ENCODE measurements at regions not wholly inside any gene's neighbourhood (a gene's known extent, or its start where the extent isn't known, plus 50 kb on each side); places are given as distances from the start of the nearest gene placed in this dataset.
"Not testable (repeated sequence)": the region's sequence is repeated elsewhere in the genome, so short reads cannot be mapped to it uniquely, and the experiment has no call there.

DNA sequence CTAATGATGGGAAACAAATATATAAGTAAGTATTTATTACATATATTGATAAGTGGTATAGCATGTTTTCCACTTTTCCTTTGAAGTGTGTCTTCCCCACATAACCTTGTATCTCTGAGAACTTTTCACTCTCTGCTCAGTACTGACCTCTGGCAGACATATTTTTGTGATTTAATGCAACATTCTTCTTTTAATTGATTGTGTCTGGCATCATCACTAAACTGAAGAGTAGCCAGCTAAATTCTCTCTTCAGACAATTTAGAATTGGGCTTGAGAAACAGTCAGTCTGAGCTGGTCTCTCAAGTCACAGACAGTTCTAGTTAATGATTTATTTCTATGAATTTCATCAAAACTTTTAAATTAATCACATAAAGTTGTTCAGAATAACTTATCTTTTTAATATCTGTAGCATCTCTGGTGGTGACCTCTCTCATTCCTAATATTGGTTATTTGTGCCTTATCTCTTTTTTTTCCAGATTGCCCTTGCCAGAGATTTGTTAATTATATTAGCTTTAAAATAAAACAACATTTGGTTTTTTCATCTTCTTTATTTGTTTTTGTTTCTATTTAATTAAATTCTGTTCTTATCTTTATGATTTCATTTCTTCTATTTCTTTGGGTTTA, 230.0 kb upstream of the VLDLR start:
- H3K4me3 ChIP-seq (ENCODE audit: low read depth, low read length); H3K79me2 ChIP-seq (ENCODE audit: control insufficient read depth, insufficient read depth, low read length, unreplicated experiment); H2AFZ ChIP-seq (ENCODE audit: low read length, unreplicated experiment); H3K27me3 ChIP-seq (ENCODE audit: insufficient read depth, low read length); H3K4me1 ChIP-seq (ENCODE audit: control insufficient read depth, insufficient read depth, low read length, unreplicated experiment); H3K36me3 ChIP-seq (ENCODE audit: insufficient read depth, low read length); H3K27ac ChIP-seq (ENCODE audit: low read depth, low read length): not testable (repeated sequence)

DNA sequence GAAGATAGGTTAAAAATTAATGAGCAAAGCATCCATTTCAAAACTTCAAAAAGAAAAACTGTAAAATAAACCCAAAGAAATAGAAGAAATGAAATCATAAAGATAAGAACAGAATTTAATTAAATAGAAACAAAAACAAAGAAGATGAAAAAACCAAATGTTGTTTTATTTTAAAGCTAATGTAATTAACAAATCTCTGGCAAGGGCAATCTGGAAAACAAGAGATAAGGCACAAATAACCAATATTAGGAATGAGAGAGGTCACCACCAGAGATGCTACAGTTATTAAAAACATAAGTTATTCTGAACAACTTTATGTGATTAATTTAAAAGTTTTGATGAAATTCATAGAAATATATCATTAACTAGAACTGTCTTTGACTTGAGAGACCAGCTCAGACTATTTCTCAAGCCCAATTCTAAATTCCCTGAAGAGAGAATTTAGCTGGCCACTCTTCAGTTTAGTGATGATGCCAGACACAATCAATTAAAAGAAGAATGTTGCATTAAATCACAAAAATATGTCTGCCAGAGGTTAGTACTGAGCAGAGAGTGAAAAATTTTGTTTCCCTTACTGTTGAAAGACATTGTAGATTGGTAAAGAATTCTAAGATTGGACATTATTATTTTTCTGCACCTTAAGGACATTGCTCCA, 227.4 kb upstream of the VLDLR start:
- H3K27me3 ChIP-seq (ENCODE audit: insufficient read depth, low read length); H3K79me2 ChIP-seq (ENCODE audit: control insufficient read depth, insufficient read depth, low read length, unreplicated experiment); H3K4me3 ChIP-seq (ENCODE audit: low read depth, low read length); H3K27ac ChIP-seq (ENCODE audit: low read depth, low read length); H3K4me1 ChIP-seq (ENCODE audit: control insufficient read depth, insufficient read depth, low read length, unreplicated experiment); H3K36me3 ChIP-seq (ENCODE audit: insufficient read depth, low read length); H2AFZ ChIP-seq (ENCODE audit: low read length, unreplicated experiment): not testable (repeated sequence)

- no peak overlapping the region for H3K27ac ChIP-seq (ENCODE audit: low read depth, low read length)
- no peak overlapping the region for H2AFZ ChIP-seq (ENCODE audit: low read length, unreplicated experiment)
- no peaks in the 10 kb centered on the region for H3K27me3 ChIP-seq (ENCODE audit: insufficient read depth, low read length)
Observed at GRCh38 chr9:2395814-2396612, 225.6 kb upstream of the VLDLR start.

DNA sequence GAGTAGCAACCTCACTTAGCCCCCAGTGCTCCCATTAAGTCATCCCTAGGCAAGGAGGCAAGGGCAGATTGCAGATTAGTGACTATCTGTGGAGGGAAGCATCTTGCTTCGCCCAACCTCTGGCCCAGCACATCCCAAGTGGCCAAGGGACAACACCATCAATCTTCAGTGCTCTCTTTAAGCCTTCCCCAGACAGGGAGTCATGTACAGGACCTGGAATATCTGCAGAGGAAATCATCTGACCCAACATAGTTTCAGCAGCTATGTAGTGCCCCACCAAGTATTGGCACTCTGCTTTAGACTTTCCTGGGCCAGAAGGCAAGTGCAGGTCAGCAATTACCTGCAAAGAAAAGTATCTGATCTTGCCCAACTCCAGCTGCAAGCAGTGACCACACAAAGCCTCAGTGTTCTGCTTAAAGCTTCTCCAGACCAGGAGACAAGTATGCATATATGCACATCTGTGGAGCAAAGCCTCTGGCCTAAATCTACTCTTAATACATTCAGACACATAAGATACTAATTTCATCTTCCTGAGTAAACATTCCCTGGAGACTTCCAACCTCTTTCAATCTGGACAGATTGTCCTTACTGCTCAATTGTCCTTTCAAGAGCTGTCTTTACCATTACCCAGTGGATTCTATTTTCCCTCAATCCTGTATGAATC, 224.8 kb upstream of the VLDLR start:
- H3K27me3 ChIP-seq (ENCODE audit: insufficient read depth, low read length) = no peaks in the 10 kb centered on the region
- H3K4me3 ChIP-seq (ENCODE audit: low read depth, low read length) = no peak overlapping the region
- H2AFZ ChIP-seq (ENCODE audit: low read length, unreplicated experiment) = no peak overlapping the region
- H3K36me3 ChIP-seq (ENCODE audit: insufficient read depth, low read length) = no peaks in the 10 kb centered on the region
- H3K4me1 ChIP-seq (ENCODE audit: control insufficient read depth, insufficient read depth, low read length, unreplicated experiment) = no peaks in the 10 kb centered on the region
- no peaks in the 10 kb centered on the region for H3K79me2 ChIP-seq (ENCODE audit: control insufficient read depth, insufficient read depth, low read length, unreplicated experiment)
- no peak overlapping the region for H3K27ac ChIP-seq (ENCODE audit: low read depth, low read length)

More at GRCh38 chr9:2395814-2396612, 225.6 kb upstream of the VLDLR start:
- H3K36me3 ChIP-seq (ENCODE audit: insufficient read depth, low read length) = no peaks in the 10 kb centered on the region
- no peaks in the 10 kb centered on the region for H3K79me2 ChIP-seq (ENCODE audit: control insufficient read depth, insufficient read depth, low read length, unreplicated experiment)
- no peak overlapping the region for H3K4me3 ChIP-seq (ENCODE audit: low read depth, low read length)
- no peaks in the 10 kb centered on the region for H3K4me1 ChIP-seq (ENCODE audit: control insufficient read depth, insufficient read depth, low read length, unreplicated experiment)

DNA sequence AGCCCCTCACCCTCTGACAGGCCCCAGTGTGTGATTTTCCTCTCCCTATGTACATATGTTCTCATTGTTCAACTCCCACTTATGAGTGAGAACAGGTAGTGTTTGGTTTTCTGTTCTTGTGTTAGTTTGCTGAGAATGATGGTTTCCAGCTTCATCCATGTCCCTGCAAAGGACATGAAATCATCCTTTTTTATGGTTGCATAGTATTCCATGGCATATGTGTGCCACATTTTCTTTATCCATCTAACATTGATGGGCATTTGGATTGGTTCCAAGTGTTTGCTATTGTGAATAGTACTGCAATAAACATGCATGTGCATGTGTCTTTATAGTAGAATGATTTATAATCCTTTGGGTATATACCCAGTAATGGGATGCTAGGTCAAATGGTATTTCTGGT, 223.7 kb upstream of the VLDLR start:
- H3K27ac ChIP-seq (ENCODE audit: low read depth, low read length) = not testable (repeated sequence)

DNA sequence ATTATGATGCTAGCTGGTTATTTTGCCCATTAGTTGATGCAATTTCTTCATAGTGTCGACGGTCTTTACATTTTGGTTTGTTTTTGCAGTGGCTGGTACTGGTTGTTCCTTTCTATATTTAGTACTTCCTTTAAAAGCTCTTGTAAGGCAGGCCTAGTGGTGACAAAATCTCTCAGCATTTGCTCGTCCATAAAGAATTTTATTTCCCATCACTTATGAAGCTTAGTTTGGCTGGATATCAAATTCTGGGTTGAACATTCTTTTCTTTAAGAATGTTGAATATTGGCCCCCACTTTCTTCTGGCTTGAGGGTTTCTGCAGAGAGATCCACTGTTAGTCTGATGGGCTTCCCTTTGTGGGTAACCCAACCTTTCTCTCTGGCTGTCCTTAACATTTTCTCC, 219.8 kb upstream of the VLDLR start:
- not testable (repeated sequence) for H3K4me1 ChIP-seq (ENCODE audit: control insufficient read depth, insufficient read depth, low read length, unreplicated experiment); H3K27me3 ChIP-seq (ENCODE audit: insufficient read depth, low read length); H3K36me3 ChIP-seq (ENCODE audit: insufficient read depth, low read length); H3K4me3 ChIP-seq (ENCODE audit: low read depth, low read length); H2AFZ ChIP-seq (ENCODE audit: low read length, unreplicated experiment); H3K79me2 ChIP-seq (ENCODE audit: control insufficient read depth, insufficient read depth, low read length, unreplicated experiment); H3K27ac ChIP-seq (ENCODE audit: low read depth, low read length)

More for the DNA sequence above, 223.7 kb upstream of the VLDLR start:
- H3K4me3 ChIP-seq (ENCODE audit: low read depth, low read length); H3K36me3 ChIP-seq (ENCODE audit: insufficient read depth, low read length); H3K4me1 ChIP-seq (ENCODE audit: control insufficient read depth, insufficient read depth, low read length, unreplicated experiment); H2AFZ ChIP-seq (ENCODE audit: low read length, unreplicated experiment); H3K79me2 ChIP-seq (ENCODE audit: control insufficient read depth, insufficient read depth, low read length, unreplicated experiment); H3K27me3 ChIP-seq (ENCODE audit: insufficient read depth, low read length): not testable (repeated sequence)

DNA sequence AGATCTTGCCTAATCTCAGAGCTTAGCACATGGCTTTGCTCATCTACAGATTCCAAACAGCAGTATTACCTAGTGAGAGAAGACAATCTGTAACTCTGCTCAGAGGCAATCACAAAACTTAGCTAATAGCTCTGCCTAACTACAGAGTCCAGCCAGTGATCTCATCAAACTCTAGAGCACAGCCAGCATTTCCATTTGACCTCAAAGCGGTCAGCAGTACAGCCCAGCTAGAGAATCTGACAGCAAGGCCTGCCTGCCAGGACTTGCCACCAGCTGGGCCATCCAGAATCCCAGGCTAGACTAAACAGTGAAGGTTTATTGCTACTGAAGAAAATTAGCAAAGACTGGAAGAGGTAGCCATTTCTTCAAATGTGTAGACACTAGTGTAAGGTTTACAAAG, 217.9 kb upstream of the VLDLR start:
- H3K36me3 ChIP-seq (ENCODE audit: insufficient read depth, low read length) = no peaks in the 10 kb centered on the region
- H3K4me1 ChIP-seq (ENCODE audit: control insufficient read depth, insufficient read depth, low read length, unreplicated experiment) = no peaks in the 10 kb centered on the region
- no peaks in the 10 kb centered on the region for H3K79me2 ChIP-seq (ENCODE audit: control insufficient read depth, insufficient read depth, low read length, unreplicated experiment)
- H2AFZ ChIP-seq (ENCODE audit: low read length, unreplicated experiment) = no peak overlapping the region
- H3K4me3 ChIP-seq (ENCODE audit: low read depth, low read length) = no peak overlapping the region
- no peaks in the 10 kb centered on the region for H3K27me3 ChIP-seq (ENCODE audit: insufficient read depth, low read length)
- H3K27ac ChIP-seq (ENCODE audit: low read depth, low read length) = no peak overlapping the region

DNA sequence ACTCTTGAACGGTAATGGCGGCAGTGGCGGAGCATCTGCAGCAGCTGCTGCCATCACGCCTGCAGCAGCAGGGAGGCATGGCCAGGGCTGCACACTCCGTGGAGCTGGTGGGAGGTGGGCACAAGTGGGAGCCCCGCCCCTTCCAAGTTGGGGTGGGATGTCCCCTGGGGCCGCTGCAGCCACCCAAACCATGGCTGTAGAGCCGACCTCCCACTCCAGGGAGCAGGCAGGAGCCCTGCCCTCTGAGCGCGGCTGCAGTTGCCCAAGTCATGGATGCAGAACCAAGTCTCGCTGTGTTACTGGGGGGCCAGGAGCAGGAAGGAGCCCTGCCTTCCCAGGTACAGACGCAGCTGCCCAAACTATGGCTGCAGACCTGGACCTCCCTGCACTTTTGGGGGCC, 215.3 kb upstream of the VLDLR start:
- Histone ChIP-seq H3K4me3 (ENCODE audit: low read depth, low read length) (no peak overlapping the region), H3K27ac (ENCODE audit: low read depth, low read length) (no peak overlapping the region), H3K4me1 (ENCODE audit: control insufficient read depth, insufficient read depth, low read length, unreplicated experiment) (no peaks in the 10 kb centered on the region), H3K79me2 (ENCODE audit: control insufficient read depth, insufficient read depth, low read length, unreplicated experiment) (no peaks in the 10 kb centered on the region), H2AFZ (ENCODE audit: low read length, unreplicated experiment) (no peak overlapping the region), H3K36me3 (ENCODE audit: insufficient read depth, low read length) (no peaks in the 10 kb centered on the region), H3K27me3 (ENCODE audit: insufficient read depth, low read length) (no peaks in the 10 kb centered on the region)

DNA sequence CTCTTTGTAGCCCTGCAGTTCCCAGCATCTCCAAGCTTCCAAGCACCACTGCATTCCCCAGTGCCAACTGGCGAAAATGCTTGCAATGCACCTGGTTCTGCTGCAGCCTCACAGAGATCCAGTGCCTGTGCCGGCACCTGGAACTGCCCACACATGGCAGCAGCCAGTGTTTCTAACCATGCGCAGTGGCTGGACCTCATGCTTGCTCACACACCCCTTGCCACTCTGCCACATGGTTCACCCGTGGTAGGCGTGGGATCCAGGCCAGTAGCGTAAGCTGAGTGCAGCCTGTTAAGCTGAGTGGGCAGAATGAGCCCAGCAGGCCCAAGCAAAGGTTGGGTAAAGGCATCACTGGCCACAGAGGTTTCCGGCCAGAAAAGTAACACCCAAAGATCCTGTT, 214.1 kb upstream of the VLDLR start:
- Histone ChIP-seq H3K4me1 (ENCODE audit: control insufficient read depth, insufficient read depth, low read length, unreplicated experiment) (no peaks in the 10 kb centered on the region), H3K79me2 (ENCODE audit: control insufficient read depth, insufficient read depth, low read length, unreplicated experiment) (no peaks in the 10 kb centered on the region), H3K4me3 (ENCODE audit: low read depth, low read length) (no peak overlapping the region), H3K36me3 (ENCODE audit: insufficient read depth, low read length) (no peaks in the 10 kb centered on the region), H3K27me3 (ENCODE audit: insufficient read depth, low read length) (no peaks in the 10 kb centered on the region), H2AFZ (ENCODE audit: low read length, unreplicated experiment) (no peak overlapping the region), H3K27ac (ENCODE audit: low read depth, low read length) (no peak overlapping the region)

DNA sequence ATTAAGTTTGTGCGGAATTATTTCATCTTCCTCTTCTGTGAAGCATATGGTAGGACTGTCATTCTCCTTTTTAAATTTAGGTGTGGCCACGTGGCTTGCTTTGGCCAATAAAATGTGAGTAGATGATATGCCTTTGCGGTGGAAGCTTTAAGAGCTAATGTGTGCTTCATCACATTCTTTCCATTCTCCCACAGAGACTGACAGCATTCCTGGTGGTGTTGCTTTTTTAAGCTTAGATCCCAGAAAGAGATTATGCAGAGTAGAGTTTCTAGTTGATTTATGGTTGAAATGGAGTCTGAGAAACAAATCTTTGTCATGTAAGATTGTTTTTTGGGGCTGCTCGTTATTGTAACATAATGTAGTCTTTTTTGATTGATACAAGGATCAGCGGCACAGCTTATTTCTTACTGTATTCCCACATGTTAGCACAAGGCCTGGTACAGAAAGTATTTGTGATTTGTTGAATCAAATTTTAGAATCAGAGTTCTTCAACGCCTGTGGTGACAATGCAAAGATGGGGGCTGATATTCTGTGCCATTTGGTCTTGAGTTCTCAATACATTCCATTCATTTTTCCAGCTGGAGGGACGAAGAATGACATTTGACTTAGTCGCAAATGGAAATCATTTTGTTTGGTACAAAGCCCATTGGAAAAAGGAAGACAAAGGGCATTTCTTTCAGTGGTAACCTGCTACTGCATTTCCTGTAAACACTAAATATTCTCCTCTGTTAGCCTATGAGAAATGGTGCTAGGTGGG, 209.9 kb upstream of the VLDLR start:
- Histone ChIP-seq H3K27ac (ENCODE audit: low read depth, low read length) (no peak overlapping the region), H3K36me3 (ENCODE audit: insufficient read depth, low read length) (no peaks in the 10 kb centered on the region), H3K4me3 (ENCODE audit: low read depth, low read length) (no peak overlapping the region)

More for the DNA sequence above, 209.9 kb upstream of the VLDLR start:
- H3K79me2 ChIP-seq (ENCODE audit: control insufficient read depth, insufficient read depth, low read length, unreplicated experiment) = no peaks in the 10 kb centered on the region
- H3K27me3 ChIP-seq (ENCODE audit: insufficient read depth, low read length) = no peaks in the 10 kb centered on the region
- no peak overlapping the region for H2AFZ ChIP-seq (ENCODE audit: low read length, unreplicated experiment)
- H3K4me1 ChIP-seq (ENCODE audit: control insufficient read depth, insufficient read depth, low read length, unreplicated experiment) = no peaks in the 10 kb centered on the region

Measured in ACC112 (cell line).